Ovary (tissue), 7 donors: ENCODE measurements at regions not wholly inside any gene's neighbourhood (a gene's known extent, or its start where the extent isn't known, plus 50 kb on each side); places are given as distances from the start of the nearest gene placed in this dataset.
"Not testable (repeated sequence)": the region's sequence is repeated elsewhere in the genome, so short reads cannot be mapped to it uniquely, and the experiment has no call there.

Experiments
- DNase-seq, 5 donors: peaks; one replicate each; pipeline ENCODE4 v3.0.0-alpha.2; 2019 to 2020
- H3K27ac ChIP-seq, 2 donors: fragments of 200-600 bp; one replicate each; pipeline versions ENCODE4 v1.5.1 to v1.8.0; 2019 to 2022
- H3K27me3 ChIP-seq: fragments of 200-600 bp; one replicate; pipeline ENCODE4 v1.8.0; 2022
- H3K36me3 ChIP-seq: fragments of 200-600 bp; sonication (generic); one replicate; pipeline ENCODE4 v1.5.1; 2019
- H3K4me1 ChIP-seq: one replicate; pipeline ENCODE4 v1.8.1; 2013; ENCODE audit warnings: mild to moderate bottlenecking, moderate library complexity; ENCODE audit not compliant: insufficient read depth
- H3K4me3 ChIP-seq: fragments of 200-600 bp; sonication (generic); one replicate; pipeline ENCODE4 v1.5.1; 2017
- H3K9me3 ChIP-seq, 2 donors: fragments of 200-600 bp in 1 of 2; sonication (generic) in 1 of 2; one replicate each; pipeline versions ENCODE4 v1.5.1 to v1.8.1; 2013 to 2019; ENCODE audit warnings: mild to moderate bottlenecking in 1 of 2, moderate library complexity in 1 of 2
- CTCF ChIP-seq, 3 donors: fragments of 450-650 bp in 2 of 3; fragments of 200-600 bp in 1 of 3; IDR thresholded peaks; one replicate each; pipeline versions ENCODE4 v1.5.1 to v1.8.0; 2016 to 2022; ENCODE audit warnings: antibody characterized with exemption in 3 of 3, mild to moderate bottlenecking in 1 of 3
- EP300 ChIP-seq: sonication (generic); formaldehyde crosslinking; IDR thresholded peaks from one replicate; pipeline ENCODE4 v1.6.1; 2017; ENCODE audit warnings: antibody characterized with exemption
- POLR2A ChIP-seq: fragments of 450-650 bp; IDR thresholded peaks from one replicate; pipeline ENCODE4 v1.6.1; 2017; ENCODE audit warnings: antibody characterized with exemption, mild to moderate bottlenecking, moderate library complexity
- WGBS, 3 donors: extraction: QIAGEN DNeasy Blood & Tissue Kit in 1 of 3; methylation state at CpG; one replicate each; pipeline versions ENCODE4 v1.1.5 to v1.1.7; 2013 to 2017; 5-methylcytosine and 5-hydroxymethylcytosine counted together
- intact Hi-C, 4 donors: fragments of 100-400 bp; cut with DNase I; formaldehyde crosslinking; loops; one replicate each; pipeline versions ENCODE4 v1.11.0 to v1.15.1; 2022 to 2023
- donor health status: DM: no; HTN: no; CAD: no; lungs with moderate emphysema.
- donor health status: DM: no; HTN: no; CAD: no.
- donor health status: Bipolar disorder and iron deficiency.
- donor health status: DM: no; HTN: no; CAD: no.
- donor health status: DM: yes; HTN: yes; CAD: no.

- H3K4me1 ChIP-seq = no peaks in the 10 kb centered on the region
- TF ChIP-seq POLR2A (no peak), CTCF (IDR thresholded peaks at IDR 0.05) (no peak), EP300 (no peak)
- H3K27ac ChIP-seq = no peak overlapping the region
- H3K27me3 ChIP-seq = no peaks in the 10 kb centered on the region
- 7 to 11% (median 8%) methylated on average over 23 of the region's 23 CpGs for WGBS, 3 donors
- intact Hi-C loops = no loop called here
- peaks cover 0 to 8% of the 10 kb centered on the region in 2 donors for H3K9me3 ChIP-seq
- DNase-seq = no peak
- H3K4me3 ChIP-seq = no peak overlapping the region
- no peaks in the 10 kb centered on the region for H3K36me3 ChIP-seq
These were observed 128.9 kb upstream of the ZNF184 start for GRCh38 chr6:27601668-27602254.

- 89 to 91% (median 89%) methylated on average over 19 of the region's 19 CpGs for WGBS, 3 donors
- Histone ChIP-seq H3K27ac (no peak overlapping the region), H3K36me3 (no peaks in the 10 kb centered on the region), H3K4me1 (no peaks in the 10 kb centered on the region), H3K27me3 (no peaks in the 10 kb centered on the region), H3K9me3 (peaks cover 0 to 8% of the 10 kb centered on the region in 2 donors), H3K4me3 (no peak overlapping the region)
- DNase-seq = no peak
- intact Hi-C loops = no loop called here
- TF ChIP-seq POLR2A (no peak), EP300 (no peak), CTCF (IDR thresholded peaks at IDR 0.05) (no peak)
These were observed 127.1 kb upstream of the ZNF184 start for GRCh38 chr6:27599859-27600532.

GRCh38 chr6:27597031-27597567, 124.2 kb upstream of the ZNF184 start:
- H3K4me1 ChIP-seq, H3K9me3 ChIP-seq, DNase-seq, H3K4me3 ChIP-seq, H3K27me3 ChIP-seq, intact Hi-C loops, H3K27ac ChIP-seq, H3K36me3 ChIP-seq: not testable (repeated sequence)
- WGBS, 3 donors = 45 to 55% (median 46%) methylated on average over 13 of the region's 13 CpGs

- Histone ChIP-seq H3K9me3 (no peaks in the 10 kb centered on the region), H3K27me3 (no peaks in the 10 kb centered on the region), H3K27ac (no peak overlapping the region), H3K36me3 (no peaks in the 10 kb centered on the region), H3K4me3 (no peak overlapping the region), H3K4me1 (no peaks in the 10 kb centered on the region)
- no peak for TF ChIP-seq POLR2A
- TF ChIP-seq CTCF (IDR thresholded peaks at IDR 0.05) = no peak
- intact Hi-C loops = no loop called here
- WGBS, 3 donors = 7 to 15% (median 10%) methylated on average over 5 of the region's 5 CpGs
- no peak for DNase-seq
These were observed 121.0 kb upstream of the ZNF184 start for GRCh38 chr6:27593861-27594260.

GRCh38 chr6:27593200-27593818, 120.4 kb upstream of the ZNF184 start:
- Histone ChIP-seq H3K9me3 (no peaks in the 10 kb centered on the region), H3K4me3 (no peak overlapping the region), H3K27me3 (no peaks in the 10 kb centered on the region), H3K36me3 (no peaks in the 10 kb centered on the region), H3K27ac (no peak overlapping the region), H3K4me1 (no peaks in the 10 kb centered on the region)
- no peak for DNase-seq
- 7 to 15% (median 9%) methylated on average over 19 of the region's 19 CpGs for WGBS, 3 donors
- intact Hi-C loops = no loop called here
- no peak for TF ChIP-seq POLR2A
